NT2/D1 (cell line): ENCODE measurements at regions not wholly inside any gene's neighbourhood (a gene's known extent, or its start where the extent isn't known, plus 50 kb on each side); places are given as distances from the start of the nearest gene placed in this dataset.

Experiments used
- DNase-seq: peaks from one replicate; pipeline ENCODE4 v3.0.0-alpha.2; 2011; ENCODE audit warnings: low read depth, low spot score
- H3K27me3 ChIP-seq: 2 replicates; pipeline ENCODE4 v1.6.0; 2011; ENCODE audit warnings: mild to moderate bottlenecking; ENCODE audit not compliant: insufficient read length, insufficient read depth
- H3K36me3 ChIP-seq: 2 replicates; pipeline ENCODE4 v1.6.1; 2011; ENCODE audit warnings: mild to moderate bottlenecking, low read length, mixed read lengths; ENCODE audit not compliant: insufficient read depth, insufficient read length
- H3K4me1 ChIP-seq: 2 replicates; pipeline ENCODE4 v1.5.1; 2011; ENCODE audit not compliant: insufficient read depth, insufficient read length
- H3K4me3 ChIP-seq: 2 replicates; pipeline ENCODE4 v1.5.1; 2011; ENCODE audit warnings: low read depth; ENCODE audit not compliant: insufficient read length
- H3K9ac ChIP-seq: 2 replicates; pipeline ENCODE4 v1.6.0; 2011; ENCODE audit warnings: low read depth; ENCODE audit not compliant: insufficient read length
- H3K9me3 ChIP-seq: 2 replicates; pipeline ENCODE4 v1.5.1; 2011; ENCODE audit warnings: mild to moderate bottlenecking, low read length; ENCODE audit not compliant: insufficient read depth
- SUZ12 ChIP-seq: IDR thresholded peaks from 2 replicates; pipeline ENCODE4 v1.6.1; 2011; ENCODE audit not compliant: insufficient read length, insufficient read depth; ENCODE audit errors: extremely low read depth
- YY1 ChIP-seq: IDR thresholded peaks from 2 replicates; pipeline ENCODE4 v1.6.1; 2011; ENCODE audit not compliant: insufficient read length, insufficient read depth
- ZNF274 ChIP-seq: IDR thresholded peaks from 2 replicates; pipeline ENCODE4 v1.6.1; 2011; ENCODE audit warnings: mild to moderate bottlenecking, low read depth, low read length

DNA sequence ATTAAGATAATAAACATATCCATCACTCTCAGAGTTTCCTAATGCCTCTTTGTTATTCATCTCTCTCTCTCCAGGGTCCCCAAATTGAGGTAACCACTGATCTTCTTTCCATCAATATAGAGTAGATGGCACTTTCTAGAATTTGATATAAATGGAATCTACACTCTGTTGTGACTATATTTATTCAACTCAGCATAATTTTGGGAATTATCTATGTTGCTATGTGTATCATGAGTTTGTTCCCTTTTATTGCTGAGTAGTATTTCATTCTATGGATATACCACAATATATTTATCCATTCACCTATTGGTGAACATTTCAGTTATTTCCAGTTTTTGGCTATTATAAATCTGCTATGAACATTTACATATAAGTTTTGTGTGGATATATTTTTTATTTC lies 230.7 kb downstream of the HLX start:
- Histone ChIP-seq H3K9me3 (no peaks in the 10 kb centered on the region), H3K9ac (no peak overlapping the region), H3K4me3 (no peak overlapping the region), H3K27me3 (no peaks in the 10 kb centered on the region), H3K36me3 (no peaks in the 10 kb centered on the region), H3K4me1 (no peaks in the 10 kb centered on the region)
- TF ChIP-seq ZNF274 (no peak), SUZ12 (no peak)
- DNase-seq: no peak

DNA sequence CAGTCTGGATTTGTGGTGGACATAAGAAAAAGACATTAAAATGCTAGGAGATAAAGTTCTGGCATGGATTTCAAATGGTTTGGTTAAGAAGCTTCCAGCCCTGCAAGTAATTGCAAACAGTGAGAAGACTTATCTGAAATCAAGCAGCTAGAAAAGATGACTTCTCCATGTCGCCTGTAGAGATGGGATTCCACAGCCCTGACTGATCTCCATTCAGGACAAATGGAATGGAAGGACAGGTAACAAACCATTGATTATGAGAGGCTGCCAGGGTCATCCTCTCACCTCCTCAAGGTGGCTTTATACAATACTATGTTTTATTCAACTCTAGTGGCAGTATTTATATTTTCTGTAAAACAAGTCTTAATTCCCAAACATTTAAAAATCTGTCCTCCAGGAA lies 237.9 kb downstream of the HLX start:
- Histone ChIP-seq H3K4me3 (no peak overlapping the region), H3K27me3 (no peaks in the 10 kb centered on the region), H3K36me3 (no peaks in the 10 kb centered on the region), H3K9ac (no peak overlapping the region), H3K4me1 (no peaks in the 10 kb centered on the region), H3K9me3 (no peaks in the 10 kb centered on the region)
- no peak for DNase-seq
- no peak for TF ChIP-seq SUZ12

DNA sequence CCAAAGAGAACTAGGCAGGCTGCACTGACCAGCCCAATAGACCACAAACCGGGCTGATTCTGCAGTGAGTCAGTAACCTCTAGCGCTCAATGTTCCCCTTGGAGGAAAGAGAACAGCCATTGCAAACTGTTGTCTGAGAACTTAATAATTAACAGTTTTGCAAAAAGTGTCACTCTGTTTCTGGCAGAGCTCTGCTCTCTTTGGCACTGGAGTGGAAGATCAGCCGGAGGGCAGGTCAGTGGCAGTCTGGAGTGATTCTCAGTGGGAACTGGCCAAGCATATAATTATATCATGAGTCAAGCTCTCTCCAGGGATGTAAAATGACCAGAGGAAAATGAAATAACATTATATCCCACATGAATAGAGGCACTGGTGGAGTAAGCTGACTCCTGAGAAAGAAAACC lies 238.3 kb downstream of the HLX start:
- Histone ChIP-seq H3K4me3 (no peak overlapping the region), H3K27me3 (no peaks in the 10 kb centered on the region), H3K9ac (no peak overlapping the region), H3K9me3 (no peaks in the 10 kb centered on the region), H3K4me1 (no peaks in the 10 kb centered on the region), H3K36me3 (no peaks in the 10 kb centered on the region)
- TF ChIP-seq SUZ12: no peak
- no peak for DNase-seq

DNA sequence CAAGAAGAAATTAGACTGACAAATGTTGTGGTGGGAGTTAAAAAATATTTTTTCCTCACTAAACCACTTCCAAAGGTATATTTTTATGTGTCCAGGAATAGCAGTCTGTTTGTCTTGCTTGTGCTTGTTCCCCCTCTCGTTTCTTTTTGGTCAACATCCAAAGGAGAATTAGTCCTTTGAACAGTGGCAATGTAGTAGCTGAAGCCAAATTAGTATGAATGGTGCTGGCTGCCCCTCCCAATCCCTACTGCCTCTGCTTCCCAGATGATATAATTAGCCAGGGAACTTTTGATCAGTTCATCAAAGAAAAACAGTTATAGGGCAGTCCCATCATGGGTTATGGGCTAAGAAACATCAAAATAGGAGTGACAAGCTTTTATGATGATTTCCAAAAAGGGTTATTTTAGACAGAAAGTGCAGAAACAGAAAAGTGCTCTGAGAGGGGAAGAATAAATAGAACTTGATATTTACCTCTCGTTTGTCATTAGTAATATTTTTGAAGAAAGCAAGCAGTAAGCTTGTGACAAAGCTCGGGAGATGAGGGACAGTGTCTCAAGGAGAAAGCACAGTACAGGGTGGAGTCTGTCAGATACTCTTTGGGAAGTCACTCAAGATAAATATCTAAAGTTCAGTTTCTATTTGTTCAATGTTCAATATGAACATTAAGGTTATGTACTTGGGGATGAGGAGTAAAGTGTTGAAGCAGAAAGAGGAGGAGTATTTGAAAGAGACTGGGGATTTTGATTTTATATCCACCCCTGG lies 239.1 kb downstream of the HLX start:
- DNase-seq: no peak
- no peaks in the 10 kb centered on the region for H3K27me3 ChIP-seq
- no peak for TF ChIP-seq SUZ12
- TF ChIP-seq ZNF274: no peak
- TF ChIP-seq YY1: no peak
- H3K4me1 ChIP-seq: no peaks in the 10 kb centered on the region
- H3K9me3 ChIP-seq: no peaks in the 10 kb centered on the region
- H3K9ac ChIP-seq: no peak overlapping the region
- H3K36me3 ChIP-seq: no peaks in the 10 kb centered on the region
- H3K4me3 ChIP-seq: no peak overlapping the region

DNA sequence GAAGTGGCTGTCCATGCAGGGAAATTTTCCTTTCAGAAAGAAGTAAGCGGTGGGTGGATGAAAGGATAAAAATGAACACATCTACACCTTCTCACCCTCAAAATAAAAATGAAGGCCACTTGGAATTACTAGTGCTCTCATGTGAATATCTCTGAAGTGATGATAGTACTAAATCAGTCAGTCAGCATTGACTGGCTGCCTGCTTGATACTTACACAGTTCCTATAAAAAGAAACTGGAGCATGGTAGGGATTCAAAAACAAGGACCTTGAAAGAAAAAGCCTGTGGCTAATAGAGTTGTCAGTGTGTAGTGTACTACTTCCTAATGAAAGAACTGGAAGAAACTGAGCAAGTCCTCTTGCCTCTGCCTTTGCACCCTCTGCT lies 239.7 kb downstream of the HLX start:
- no peaks in the 10 kb centered on the region for H3K4me1 ChIP-seq
- no peak overlapping the region for H3K4me3 ChIP-seq
- no peaks in the 10 kb centered on the region for H3K9me3 ChIP-seq
- H3K36me3 ChIP-seq: no peaks in the 10 kb centered on the region
- no peaks in the 10 kb centered on the region for H3K27me3 ChIP-seq
- H3K9ac ChIP-seq: no peak overlapping the region
- TF ChIP-seq YY1: no peak
- TF ChIP-seq SUZ12: no peak
- no peak for TF ChIP-seq ZNF274
- no peak for DNase-seq

DNA sequence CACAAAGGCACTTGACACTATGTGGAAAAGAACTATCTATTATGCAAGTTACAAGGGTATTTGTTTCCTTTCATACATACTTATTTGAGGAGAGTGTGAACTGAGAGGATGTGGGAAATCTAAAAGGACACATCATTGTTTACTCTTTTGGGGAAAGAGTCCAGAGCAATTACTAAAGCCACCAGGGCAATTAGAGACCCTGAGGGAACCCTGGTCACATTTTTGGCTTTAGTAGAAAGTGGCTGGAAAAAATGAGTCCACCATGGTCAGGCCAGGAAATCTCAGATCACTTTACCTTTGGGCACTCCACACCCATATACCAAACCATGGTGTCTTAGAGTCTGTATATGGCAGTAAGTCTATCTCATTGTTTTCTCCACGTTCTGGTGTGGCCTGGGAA lies 243.3 kb downstream of the HLX start:
- Histone ChIP-seq H3K36me3 (no peaks in the 10 kb centered on the region), H3K9me3 (no peaks in the 10 kb centered on the region), H3K4me3 (no peak overlapping the region), H3K9ac (no peak overlapping the region), H3K4me1 (no peaks in the 10 kb centered on the region), H3K27me3 (no peaks in the 10 kb centered on the region)
- TF ChIP-seq SUZ12 (no peak), YY1 (no peak), ZNF274 (no peak)
- DNase-seq: no peak

DNA sequence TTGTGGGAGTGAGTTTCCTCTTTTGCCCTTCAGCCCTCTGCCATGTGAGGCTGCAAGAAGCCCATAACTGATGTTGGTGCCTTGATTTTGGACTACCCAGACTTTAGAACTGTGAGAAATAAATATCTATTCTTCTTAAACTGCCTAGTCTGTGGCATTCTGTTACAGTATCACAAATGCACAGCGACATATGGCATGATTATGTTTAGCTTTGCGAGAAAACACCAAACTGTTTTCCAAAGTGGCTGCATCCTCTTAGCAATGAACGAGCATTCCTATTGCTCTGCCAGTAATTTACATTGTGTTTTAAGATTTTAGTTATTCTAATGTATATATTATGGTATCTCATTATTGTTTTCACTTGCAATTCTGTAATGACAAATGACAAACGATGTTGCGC lies 246.7 kb downstream of the HLX start:
- Histone ChIP-seq H3K36me3 (no peaks in the 10 kb centered on the region), H3K27me3 (no peaks in the 10 kb centered on the region), H3K4me1 (no peaks in the 10 kb centered on the region), H3K9ac (no peak overlapping the region), H3K9me3 (no peaks in the 10 kb centered on the region), H3K4me3 (no peak overlapping the region)
- no peak for TF ChIP-seq ZNF274
- TF ChIP-seq SUZ12: no peak
- no peak for DNase-seq

DNA sequence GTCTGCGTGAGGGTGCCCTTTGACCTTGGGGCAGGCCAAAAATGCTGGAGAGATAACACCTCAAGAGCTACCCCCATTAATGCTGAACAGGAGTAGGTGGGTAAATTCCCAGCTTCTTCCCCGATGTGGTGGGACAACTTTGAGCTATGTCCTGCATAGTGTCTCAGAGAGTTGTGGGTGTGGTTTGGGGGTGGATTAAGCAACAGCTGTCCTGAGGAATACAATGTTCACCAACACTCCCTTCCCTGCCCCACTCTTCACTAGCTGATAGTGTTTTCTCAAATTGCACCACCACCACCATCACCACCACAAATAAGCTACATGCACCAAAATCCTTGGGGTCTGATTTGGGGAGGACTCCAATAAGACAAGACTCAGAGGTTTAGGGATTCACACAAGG lies 258.4 kb downstream of the HLX start:
- Histone ChIP-seq H3K27me3 (no peaks in the 10 kb centered on the region), H3K9me3 (no peaks in the 10 kb centered on the region), H3K4me1 (no peaks in the 10 kb centered on the region), H3K4me3 (no peak overlapping the region), H3K9ac (no peak overlapping the region), H3K36me3 (no peaks in the 10 kb centered on the region)
- DNase-seq: no peak
- TF ChIP-seq YY1: no peak
- TF ChIP-seq ZNF274: no peak
- TF ChIP-seq SUZ12: no peak
